Stimulated activated CD8-positive, alpha-beta memory T cell treated with anti-CD3 and anti-CD28 coated beads, Interleukin-15, amount 100 ng/mL, for 24 hours (primary cell): ENCODE measurements at regions not wholly inside any gene's neighbourhood (a gene's known extent, or its start where the extent isn't known, plus 50 kb on each side); places are given as distances from the start of the nearest gene placed in this dataset.
"Not testable (repeated sequence)": the region's sequence is repeated elsewhere in the genome, so short reads cannot be mapped to it uniquely, and the experiment has no call there.

Source experiments
- DNase-seq: peaks from one replicate; pipeline ENCODE4 v3.0.0-alpha.2; 2020; ENCODE audit warnings: low read depth

- DNase-seq = no peak
These were observed 186.1 kb downstream of the INHBB start for GRCh38 chr2:120531863-120532600.

GRCh38 chr2:120533625-120534024 lies 187.7 kb downstream of the INHBB start:
- no peak for DNase-seq

GRCh38 chr2:120534457-120534856 lies 188.5 kb downstream of the INHBB start:
- DNase-seq = no peak

- DNase-seq = no peak
These were observed 189.1 kb downstream of the INHBB start for GRCh38 chr2:120535081-120535480.

GRCh38 chr2:120536141-120536540 lies 190.2 kb downstream of the INHBB start:
- no peak for DNase-seq

- no peak for DNase-seq
These were observed 192.9 kb downstream of the INHBB start for GRCh38 chr2:120538691-120539423.

- no peak for DNase-seq
These were observed 193.5 kb downstream of the INHBB start for GRCh38 chr2:120539424-120539936.

GRCh38 chr2:120539937-120540718 lies 194.2 kb downstream of the INHBB start:
- DNase-seq = no peak

GRCh38 chr2:120540719-120541552 lies 194.7 kb upstream of the GLI2 start:
- no peak for DNase-seq

GRCh38 chr2:120541553-120541932 lies 194.1 kb upstream of the GLI2 start:
- no peak for DNase-seq

GRCh38 chr2:120541972-120542670 lies 193.5 kb upstream of the GLI2 start:
- no peak for DNase-seq

- DNase-seq = no peak
These were observed 192.6 kb upstream of the GLI2 start for GRCh38 chr2:120542911-120543527.

GRCh38 chr2:120543899-120544298 lies 191.8 kb upstream of the GLI2 start:
- DNase-seq = no peak

GRCh38 chr2:120544522-120544921 lies 191.1 kb upstream of the GLI2 start:
- no peak for DNase-seq

GRCh38 chr2:120545007-120545406 lies 190.7 kb upstream of the GLI2 start:
- not testable (repeated sequence) for DNase-seq

- DNase-seq = no peak
These were observed 190.1 kb upstream of the GLI2 start for GRCh38 chr2:120545521-120546047.

- no peak for DNase-seq
These were observed 189.4 kb upstream of the GLI2 start for GRCh38 chr2:120546048-120546864.

- DNase-seq = no peak
These were observed 188.7 kb upstream of the GLI2 start for GRCh38 chr2:120546865-120547390.

GRCh38 chr2:120547662-120548061 lies 188.0 kb upstream of the GLI2 start:
- no peak for DNase-seq
